A549 (cell line): ENCODE measurements at regions not wholly inside any gene's neighbourhood (a gene's known extent, or its start where the extent isn't known, plus 50 kb on each side); places are given as distances from the start of the nearest gene placed in this dataset.

Experiments
- EP300 ChIP-seq, 2 experiments: fragments of >200 bp; sonication (Bioruptor Twin); formaldehyde crosslinking; IDR thresholded peaks; 2 replicates in 1 of 2; 3 replicates in 1 of 2; pipeline ENCODE4 v1.6.1; 2016 to 2017
- HEYL ChIP-seq: fragments of 250-450 bp; sonication (Bioruptor Pico); IDR thresholded peaks from 2 replicates; pipeline ENCODE4 v1.8.0; 2021; ENCODE audit warnings: mild to moderate bottlenecking, moderate library complexity
- MYC ChIP-seq: IDR thresholded peaks from 2 replicates; pipeline ENCODE4 v1.6.1; 2012; ENCODE audit warnings: mild to moderate bottlenecking, inconsistent platforms, low read length, improper control_type of control experiment, borderline replicate concordance
- POLR2A ChIP-seq: IDR thresholded peaks from 2 replicates; pipeline ENCODE4 v1.6.1; 2012; ENCODE audit warnings: mild to moderate bottlenecking, low read length
- RAD21 ChIP-seq, 2 experiments: fragments of >200 bp in 1 of 2; sonication (Bioruptor Twin) in 1 of 2; formaldehyde crosslinking in 1 of 2; IDR thresholded peaks in 1 of 2; conservative IDR thresholded peaks in 1 of 2; 2 replicates in 1 of 2; 3 replicates in 1 of 2; pipeline ENCODE4 v1.6.1; 2012 to 2018; ENCODE audit warnings: inconsistent platforms in 1 of 2
- USF2 ChIP-seq: fragments of 450-650 bp; IDR thresholded peaks from 2 replicates; pipeline ENCODE4 v1.6.1; 2014; ENCODE audit warnings: antibody characterized with exemption
- TF ChIP-seq, protein P1 (sequence below): fragments of >200 bp; sonication (Bioruptor Twin); formaldehyde crosslinking; IDR thresholded peaks from 3 replicates; pipeline ENCODE4 v1.5.1; 2016

GRCh38 chr12:96093543-96094196, 58.3 kb upstream of the LTA4H start:
- TF ChIP-seq RAD21 (conservative IDR thresholded peaks at IDR 0.05 in 1 of 2, IDR thresholded peaks at IDR 0.05 in 1 of 2) = no peak
- TF ChIP-seq, protein P1, sequence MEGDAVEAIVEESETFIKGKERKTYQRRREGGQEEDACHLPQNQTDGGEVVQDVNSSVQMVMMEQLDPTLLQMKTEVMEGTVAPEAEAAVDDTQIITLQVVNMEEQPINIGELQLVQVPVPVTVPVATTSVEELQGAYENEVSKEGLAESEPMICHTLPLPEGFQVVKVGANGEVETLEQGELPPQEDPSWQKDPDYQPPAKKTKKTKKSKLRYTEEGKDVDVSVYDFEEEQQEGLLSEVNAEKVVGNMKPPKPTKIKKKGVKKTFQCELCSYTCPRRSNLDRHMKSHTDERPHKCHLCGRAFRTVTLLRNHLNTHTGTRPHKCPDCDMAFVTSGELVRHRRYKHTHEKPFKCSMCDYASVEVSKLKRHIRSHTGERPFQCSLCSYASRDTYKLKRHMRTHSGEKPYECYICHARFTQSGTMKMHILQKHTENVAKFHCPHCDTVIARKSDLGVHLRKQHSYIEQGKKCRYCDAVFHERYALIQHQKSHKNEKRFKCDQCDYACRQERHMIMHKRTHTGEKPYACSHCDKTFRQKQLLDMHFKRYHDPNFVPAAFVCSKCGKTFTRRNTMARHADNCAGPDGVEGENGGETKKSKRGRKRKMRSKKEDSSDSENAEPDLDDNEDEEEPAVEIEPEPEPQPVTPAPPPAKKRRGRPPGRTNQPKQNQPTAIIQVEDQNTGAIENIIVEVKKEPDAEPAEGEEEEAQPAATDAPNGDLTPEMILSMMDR = no peak
- TF ChIP-seq MYC = no peak
- no peak for TF ChIP-seq HEYL (CRISPR knock-in tag)
- no peak for TF ChIP-seq POLR2A
- no peak for TF ChIP-seq USF2
- no peak for TF ChIP-seq EP300 (IDR thresholded peaks at IDR 0.05)
